ENCODE measurements at regions not wholly inside any gene's neighbourhood (a gene's known extent, or its start where the extent isn't known, plus 50 kb on each side); places are given as distances from the start of the nearest gene placed in this dataset.
A peak's percentile ranks its signal among the peaks of the same experiment; 100 is the strongest.

DNA sequence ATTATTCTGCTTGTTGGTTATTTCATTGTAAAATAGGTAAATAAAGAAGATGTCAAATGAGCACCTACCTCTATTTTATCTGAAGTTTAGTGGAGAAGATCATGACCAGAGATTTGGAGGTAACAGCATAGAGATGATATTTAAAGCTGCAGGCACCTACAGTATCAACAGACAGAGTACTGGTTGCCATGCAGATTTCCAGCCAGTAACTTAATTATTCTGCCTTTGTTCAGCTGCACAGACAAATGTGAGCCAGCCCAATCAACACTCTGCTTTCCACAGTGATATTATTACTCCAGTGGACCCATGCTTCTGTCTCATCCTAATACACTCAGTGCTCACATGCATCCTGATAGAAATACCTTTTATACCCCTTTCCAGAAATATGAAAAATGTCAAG is 348.5 kb upstream of the RGS6 start:
- no peak for DNase-seq (ENCODE audit: low read depth)
- TF ChIP-seq, protein P1, sequence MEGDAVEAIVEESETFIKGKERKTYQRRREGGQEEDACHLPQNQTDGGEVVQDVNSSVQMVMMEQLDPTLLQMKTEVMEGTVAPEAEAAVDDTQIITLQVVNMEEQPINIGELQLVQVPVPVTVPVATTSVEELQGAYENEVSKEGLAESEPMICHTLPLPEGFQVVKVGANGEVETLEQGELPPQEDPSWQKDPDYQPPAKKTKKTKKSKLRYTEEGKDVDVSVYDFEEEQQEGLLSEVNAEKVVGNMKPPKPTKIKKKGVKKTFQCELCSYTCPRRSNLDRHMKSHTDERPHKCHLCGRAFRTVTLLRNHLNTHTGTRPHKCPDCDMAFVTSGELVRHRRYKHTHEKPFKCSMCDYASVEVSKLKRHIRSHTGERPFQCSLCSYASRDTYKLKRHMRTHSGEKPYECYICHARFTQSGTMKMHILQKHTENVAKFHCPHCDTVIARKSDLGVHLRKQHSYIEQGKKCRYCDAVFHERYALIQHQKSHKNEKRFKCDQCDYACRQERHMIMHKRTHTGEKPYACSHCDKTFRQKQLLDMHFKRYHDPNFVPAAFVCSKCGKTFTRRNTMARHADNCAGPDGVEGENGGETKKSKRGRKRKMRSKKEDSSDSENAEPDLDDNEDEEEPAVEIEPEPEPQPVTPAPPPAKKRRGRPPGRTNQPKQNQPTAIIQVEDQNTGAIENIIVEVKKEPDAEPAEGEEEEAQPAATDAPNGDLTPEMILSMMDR (IDR thresholded peaks at IDR 0.05; ENCODE audit: low read length, missing control alignments) = no peak

DNA sequence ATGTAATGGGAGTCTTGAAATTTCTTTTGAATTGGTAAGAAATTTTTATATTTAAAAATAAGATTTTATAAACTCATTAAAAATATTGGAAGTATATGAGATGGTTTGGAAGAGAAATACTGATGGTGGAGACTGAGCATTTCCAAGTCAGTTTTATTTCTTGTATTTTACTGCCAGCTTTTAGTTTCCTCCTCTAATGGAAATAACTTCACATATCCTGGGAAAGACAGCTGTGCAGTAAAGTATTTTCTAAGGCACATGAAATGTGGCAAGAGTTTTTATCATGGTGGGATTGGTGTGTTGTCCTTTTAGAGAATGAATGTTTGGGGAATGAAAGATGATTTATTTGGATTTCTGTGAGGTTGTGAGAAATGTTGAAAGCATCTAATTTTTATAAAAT is 346.9 kb upstream of the RGS6 start:
- TF ChIP-seq, protein P1 (IDR thresholded peaks at IDR 0.05; ENCODE audit: low read length, missing control alignments) = no peak
- no peak for DNase-seq (ENCODE audit: low read depth)
- H3K4me3 ChIP-seq (replicated peaks; ENCODE audit: low read depth, low read length) = no peak overlapping the region

More for the DNA sequence above, 348.5 kb upstream of the RGS6 start:
- H3K4me3 ChIP-seq (replicated peaks; ENCODE audit: low read depth, low read length) = no peak overlapping the region

DNA sequence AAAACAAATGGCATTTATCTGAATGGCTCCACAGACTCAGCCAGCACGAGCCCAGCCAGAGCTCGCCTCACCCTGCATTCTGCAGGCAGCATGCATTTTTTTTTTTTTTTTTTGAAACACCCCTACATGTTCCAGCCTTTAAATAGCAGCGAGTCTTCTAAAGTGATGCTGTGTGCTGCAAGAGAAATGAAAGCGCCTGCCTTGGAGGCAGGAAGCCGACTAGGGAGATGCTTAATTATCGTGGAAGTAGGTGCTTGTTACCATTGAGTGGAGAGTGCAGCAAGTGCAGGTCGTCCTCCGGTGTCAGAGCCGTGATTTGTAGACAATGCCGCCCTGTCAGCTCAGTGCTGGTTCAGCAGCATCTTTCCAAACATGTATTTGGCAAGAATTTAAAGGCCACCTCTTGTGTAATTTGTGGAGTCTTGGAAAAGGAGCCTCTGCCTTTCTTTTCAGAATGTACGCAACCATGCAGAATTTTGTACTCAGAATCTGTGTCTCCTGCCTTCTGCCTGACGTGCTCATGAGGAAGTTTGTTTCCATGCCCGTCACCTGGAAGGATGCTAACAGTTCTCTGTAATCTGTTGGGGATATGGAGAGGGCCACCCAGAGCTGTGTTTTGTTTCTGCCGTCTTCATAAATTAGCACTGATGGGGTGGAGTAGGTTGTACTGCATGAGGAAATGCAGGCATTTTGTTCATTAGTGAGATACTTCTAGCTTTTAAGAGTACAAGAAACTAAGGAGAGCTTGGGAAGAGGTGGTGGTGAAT is 345.9 kb upstream of the RGS6 start:
- DNase-seq (ENCODE audit: low read depth) = peak; percentile 70
- TF ChIP-seq, protein P1 (IDR thresholded peaks at IDR 0.05; ENCODE audit: low read length, missing control alignments) = no peak
- H3K4me3 ChIP-seq (replicated peaks; ENCODE audit: low read depth, low read length) = peak overlapping the region; percentile 41

DNA sequence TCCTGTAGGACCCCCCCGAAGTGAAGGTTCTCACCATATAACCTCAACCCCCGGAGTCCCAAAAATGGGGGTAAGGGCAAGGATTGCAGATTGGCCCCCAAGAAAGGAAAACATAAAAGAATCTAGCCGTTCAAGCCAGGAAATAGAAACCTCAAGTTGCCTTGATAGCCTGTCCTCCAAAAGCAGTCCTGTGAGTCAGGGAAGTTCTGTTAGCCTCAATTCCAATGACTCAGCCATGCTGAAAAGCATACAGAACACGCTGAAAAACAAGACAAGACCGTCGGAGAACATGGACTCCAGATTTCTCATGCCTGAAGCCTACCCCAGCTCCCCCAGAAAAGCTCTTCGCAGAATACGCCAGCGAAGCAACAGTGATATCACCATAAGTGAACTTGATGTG is 344.2 kb upstream of the RGS6 start:
- no peak overlapping the region for H3K4me3 ChIP-seq (replicated peaks; ENCODE audit: low read depth, low read length)
- DNase-seq (ENCODE audit: low read depth) = peak; percentile 63
- TF ChIP-seq, protein P1 (IDR thresholded peaks at IDR 0.05; ENCODE audit: low read length, missing control alignments) = no peak

DNA sequence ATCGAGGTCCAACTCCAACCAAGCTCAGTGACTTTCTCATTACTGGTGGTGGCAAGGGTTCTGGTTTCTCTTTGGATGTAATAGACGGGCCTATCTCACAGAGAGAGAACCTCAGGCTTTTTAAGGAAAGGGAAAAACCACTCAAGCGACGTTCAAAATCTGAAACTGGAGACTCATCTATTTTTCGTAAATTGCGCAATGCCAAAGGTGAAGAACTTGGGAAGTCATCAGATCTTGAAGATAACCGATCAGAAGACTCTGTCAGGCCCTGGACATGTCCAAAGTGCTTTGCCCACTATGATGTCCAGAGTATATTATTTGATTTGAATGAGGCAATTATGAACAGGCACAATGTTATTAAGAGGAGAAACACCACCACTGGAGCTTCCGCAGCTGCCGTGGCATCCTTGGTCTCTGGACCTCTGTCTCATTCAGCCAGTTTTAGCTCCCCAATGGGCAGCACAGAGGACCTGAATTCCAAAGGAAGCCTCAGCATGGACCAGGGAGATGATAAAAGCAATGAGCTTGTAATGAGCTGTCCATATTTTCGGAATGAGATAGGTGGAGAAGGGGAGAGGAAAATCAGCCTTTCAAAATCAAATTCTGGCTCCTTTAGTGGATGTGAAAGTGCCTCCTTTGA is 343.5 kb upstream of the RGS6 start:
- TF ChIP-seq, protein P1 (IDR thresholded peaks at IDR 0.05; ENCODE audit: low read length, missing control alignments) = no peak
- H3K4me3 ChIP-seq (replicated peaks; ENCODE audit: low read depth, low read length) = no peak overlapping the region
- no peak for DNase-seq (ENCODE audit: low read depth)

DNA sequence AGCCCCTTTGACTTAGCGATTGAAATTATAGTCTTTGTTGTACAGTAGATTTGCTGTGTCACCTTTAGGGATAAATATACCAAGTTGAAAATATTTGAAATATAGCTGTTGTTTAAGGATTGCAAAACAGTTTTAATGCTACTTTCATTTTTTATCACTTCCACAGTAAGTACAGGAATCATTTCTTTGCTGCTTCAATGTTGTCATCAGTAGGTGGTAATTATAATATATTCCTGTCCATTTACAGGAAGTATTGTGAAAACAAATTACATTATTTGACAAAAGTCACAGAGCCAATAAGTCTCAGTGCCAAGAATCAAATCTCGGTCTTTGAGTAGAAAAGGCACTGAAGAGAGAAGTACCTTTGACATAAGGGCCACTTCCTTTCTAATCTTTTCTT is 342.6 kb upstream of the RGS6 start:
- no peak for DNase-seq (ENCODE audit: low read depth)
- no peak overlapping the region for H3K4me3 ChIP-seq (replicated peaks; ENCODE audit: low read depth, low read length)

More for the DNA sequence above, 342.6 kb upstream of the RGS6 start:
- TF ChIP-seq, protein P1 (IDR thresholded peaks at IDR 0.05; ENCODE audit: low read length, missing control alignments) = no peak

Data from fibroblast of pulmonary artery (primary cell).